ENCODE measurements at regions not wholly inside any gene's neighbourhood (a gene's known extent, or its start where the extent isn't known, plus 50 kb on each side); places are given as distances from the start of the nearest gene placed in this dataset.

DNA sequence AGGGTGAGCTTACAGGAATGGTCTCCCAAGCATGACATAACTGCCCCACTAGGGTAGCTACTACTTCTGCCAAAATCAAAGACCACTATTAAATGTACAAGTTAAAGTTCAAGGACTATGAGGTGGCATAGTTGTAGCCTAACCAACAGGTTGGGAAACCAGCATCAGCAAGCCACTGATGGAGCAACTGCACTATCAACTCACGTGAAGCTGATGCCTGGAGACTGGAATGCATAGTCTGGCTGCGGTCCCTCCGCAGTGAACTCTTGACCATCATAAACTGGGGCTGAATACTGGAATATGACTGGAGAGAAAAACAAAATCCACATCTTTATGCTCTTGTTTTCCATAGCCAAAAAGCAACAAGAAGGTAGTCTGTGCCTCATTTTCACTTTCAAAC, 541.4 kb downstream of the DNAJB9 start:
- H3K4me3 ChIP-seq, result no peak overlapping the region
- no peak for ATAC-seq
- intact Hi-C loops (cut with DNase I, micrococcal nuclease), result no loop called here
- DNase-seq, result no peak
- no peaks in the 10 kb centered on the region for H3K4me1 ChIP-seq (ENCODE audit: low read depth)
- H3K36me3 ChIP-seq (ENCODE audit: low read depth), result no peaks in the 10 kb centered on the region
- TF ChIP-seq, protein P1, sequence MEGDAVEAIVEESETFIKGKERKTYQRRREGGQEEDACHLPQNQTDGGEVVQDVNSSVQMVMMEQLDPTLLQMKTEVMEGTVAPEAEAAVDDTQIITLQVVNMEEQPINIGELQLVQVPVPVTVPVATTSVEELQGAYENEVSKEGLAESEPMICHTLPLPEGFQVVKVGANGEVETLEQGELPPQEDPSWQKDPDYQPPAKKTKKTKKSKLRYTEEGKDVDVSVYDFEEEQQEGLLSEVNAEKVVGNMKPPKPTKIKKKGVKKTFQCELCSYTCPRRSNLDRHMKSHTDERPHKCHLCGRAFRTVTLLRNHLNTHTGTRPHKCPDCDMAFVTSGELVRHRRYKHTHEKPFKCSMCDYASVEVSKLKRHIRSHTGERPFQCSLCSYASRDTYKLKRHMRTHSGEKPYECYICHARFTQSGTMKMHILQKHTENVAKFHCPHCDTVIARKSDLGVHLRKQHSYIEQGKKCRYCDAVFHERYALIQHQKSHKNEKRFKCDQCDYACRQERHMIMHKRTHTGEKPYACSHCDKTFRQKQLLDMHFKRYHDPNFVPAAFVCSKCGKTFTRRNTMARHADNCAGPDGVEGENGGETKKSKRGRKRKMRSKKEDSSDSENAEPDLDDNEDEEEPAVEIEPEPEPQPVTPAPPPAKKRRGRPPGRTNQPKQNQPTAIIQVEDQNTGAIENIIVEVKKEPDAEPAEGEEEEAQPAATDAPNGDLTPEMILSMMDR (IDR thresholded peaks at IDR 0.05), result no peak
- peaks cover 11% of the 10 kb centered on the region for H3K9me3 ChIP-seq

DNA sequence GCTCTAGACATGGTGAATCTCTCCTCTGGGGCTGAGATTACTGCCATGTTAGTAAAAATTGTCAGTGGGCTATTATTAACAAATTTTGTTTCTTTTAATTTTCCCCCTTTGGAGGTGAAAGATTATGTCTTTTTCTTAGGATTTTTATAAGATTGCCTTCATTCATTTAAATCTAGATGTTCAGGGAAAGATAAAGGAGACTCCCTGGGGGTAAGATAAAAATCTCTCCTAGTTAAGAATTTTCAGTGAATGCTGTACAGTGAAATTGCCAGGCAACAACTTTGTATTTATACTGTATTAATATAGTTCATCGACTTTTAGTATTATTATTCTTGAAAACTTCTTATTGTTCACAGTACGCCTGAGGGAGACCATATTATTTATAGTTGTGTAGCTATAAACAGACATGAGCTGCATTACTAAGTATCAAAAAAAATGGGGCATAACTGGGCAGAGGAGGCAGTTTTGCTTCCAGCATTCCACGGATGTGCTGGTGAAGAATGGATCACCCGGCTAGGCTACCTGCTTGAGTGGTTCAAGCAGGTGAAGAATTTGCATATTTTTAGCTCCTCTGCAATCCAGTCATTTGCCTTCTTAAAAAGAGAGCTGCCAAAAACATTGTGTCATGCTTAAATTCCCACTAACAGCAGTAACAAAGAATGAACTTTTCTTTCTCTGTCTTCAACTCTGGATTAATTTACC, 552.1 kb downstream of the DNAJB9 start:
- no peaks in the 10 kb centered on the region for H3K36me3 ChIP-seq (ENCODE audit: low read depth)
- no peak for DNase-seq
- peaks cover 19% of the 10 kb centered on the region for H3K9me3 ChIP-seq
- no peak overlapping the region for H3K4me3 ChIP-seq
- TF ChIP-seq, protein P1 (IDR thresholded peaks at IDR 0.05), result no peak
- ATAC-seq, result no peak
- intact Hi-C loops (cut with DNase I, micrococcal nuclease), result no loop called here
- H3K4me1 ChIP-seq (ENCODE audit: low read depth), result no peaks in the 10 kb centered on the region

DNA sequence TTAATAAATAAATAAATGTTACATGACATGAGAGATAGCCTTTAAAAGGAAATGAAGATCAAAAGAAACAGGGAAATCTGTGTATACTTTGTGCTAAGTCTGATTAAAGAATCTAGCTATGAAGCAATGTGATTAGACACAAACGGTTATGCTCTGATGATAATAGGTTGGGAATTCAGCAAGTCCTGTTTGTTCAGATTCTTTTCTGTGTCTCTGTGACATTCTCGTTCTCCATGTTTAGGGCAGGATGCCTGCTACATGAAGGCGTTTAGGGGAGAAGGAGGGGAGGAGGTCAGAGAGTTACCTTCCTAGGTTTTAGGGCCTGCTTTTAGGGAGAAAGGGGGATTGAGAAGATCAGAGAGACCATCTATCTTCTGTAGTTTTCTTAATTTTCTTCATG, 555.3 kb downstream of the DNAJB9 start:
- Histone ChIP-seq H3K9me3 (peaks cover 14% of the 10 kb centered on the region), H3K36me3 (ENCODE audit: low read depth) (no peaks in the 10 kb centered on the region), H3K4me1 (ENCODE audit: low read depth) (no peaks in the 10 kb centered on the region), H3K4me3 (no peak overlapping the region)
- intact Hi-C loops (cut with DNase I, micrococcal nuclease), result no loop called here
- DNase-seq, result no peak
- TF ChIP-seq, protein P1 (IDR thresholded peaks at IDR 0.05), result no peak
- ATAC-seq, result no peak

DNA sequence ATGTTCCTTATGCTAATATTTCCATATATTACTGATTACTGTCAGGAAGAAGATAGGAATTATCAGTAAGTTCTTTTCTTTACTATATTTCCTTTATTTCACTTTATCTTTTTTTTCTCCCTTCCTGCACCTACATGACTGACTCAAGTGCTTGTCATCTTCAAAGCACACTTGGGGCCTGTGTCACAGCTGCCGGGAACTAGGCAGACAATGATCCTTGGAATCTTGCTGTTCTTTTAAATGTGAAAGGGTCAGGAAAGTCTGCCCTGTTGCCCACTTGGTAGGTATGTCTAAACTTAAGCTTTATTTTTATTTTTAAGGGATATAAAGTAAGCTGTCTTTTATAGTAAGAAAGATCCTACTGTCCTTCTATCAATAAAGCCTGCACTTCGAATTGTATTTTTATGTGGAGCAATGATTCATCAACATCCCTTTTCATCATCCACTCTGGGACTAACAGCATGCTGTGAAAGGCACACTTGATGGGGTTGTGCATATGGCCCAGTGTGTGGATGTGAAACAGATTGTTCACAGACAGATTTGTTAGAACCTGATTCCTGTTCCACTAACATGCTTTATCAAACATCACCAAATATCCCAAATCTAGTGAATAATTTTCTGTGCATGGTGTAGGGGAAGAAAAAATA, 556.9 kb downstream of the DNAJB9 start:
- TF ChIP-seq, protein P1 (IDR thresholded peaks at IDR 0.05), result no peak
- intact Hi-C loops (cut with DNase I, micrococcal nuclease), result no loop called here
- no peaks in the 10 kb centered on the region for H3K4me1 ChIP-seq (ENCODE audit: low read depth)
- DNase-seq, result no peak
- ATAC-seq, result no peak
- no peaks in the 10 kb centered on the region for H3K36me3 ChIP-seq (ENCODE audit: low read depth)
- no peak overlapping the region for H3K4me3 ChIP-seq
- peaks cover 26% of the 10 kb centered on the region for H3K9me3 ChIP-seq

GRCh38 chr7:109127145-109127544, 557.5 kb downstream of the DNAJB9 start:
- H3K4me1 ChIP-seq (ENCODE audit: low read depth), result no peaks in the 10 kb centered on the region
- H3K36me3 ChIP-seq (ENCODE audit: low read depth), result no peaks in the 10 kb centered on the region
- peaks cover 26% of the 10 kb centered on the region for H3K9me3 ChIP-seq
- no peak overlapping the region for H3K4me3 ChIP-seq
- intact Hi-C loops (cut with DNase I, micrococcal nuclease), result no loop called here
- ATAC-seq (no peak), DNase-seq (no peak)
- TF ChIP-seq, protein P1 (IDR thresholded peaks at IDR 0.05), result no peak
